Gastroesophageal sphincter (tissue), 4 donors: ENCODE measurements at regions not wholly inside any gene's neighbourhood (a gene's known extent, or its start where the extent isn't known, plus 50 kb on each side); places are given as distances from the start of the nearest gene placed in this dataset.

ENCODE experiments used
- ATAC-seq: fragments of 150-250 bp; one replicate; pipeline ENCODE4 v1.9.1; 2016; ENCODE audit warnings: mild to moderate bottlenecking, moderate library complexity
- H3K27ac ChIP-seq, 4 donors: fragments of 200-600 bp; sonication (generic) in 3 of 4; 1 replicate in 3 of 4; 2 replicates in 1 of 4; pipeline ENCODE4 v1.5.1; 2016 to 2019
- H3K27me3 ChIP-seq: fragments of 200-600 bp; sonication (generic); one replicate; pipeline ENCODE4 v1.5.1; 2019
- H3K36me3 ChIP-seq, 2 donors: fragments of 200-600 bp; sonication (generic); one replicate each; pipeline ENCODE4 v1.5.1; 2019; ENCODE audit warnings: control low read depth in 1 of 2
- H3K4me1 ChIP-seq, 3 donors: fragments of 200-600 bp; sonication (generic); 1 replicate in 2 of 3; 2 replicates in 1 of 3; pipeline ENCODE4 v1.5.1; 2016 to 2019; ENCODE audit warnings: control low read depth in 2 of 3
- H3K4me3 ChIP-seq, 2 donors: fragments of 200-600 bp; sonication (generic); one replicate each; pipeline ENCODE4 v1.5.1; 2019; ENCODE audit warnings: mild to moderate bottlenecking in 1 of 2, moderate library complexity in 1 of 2
- H3K9me3 ChIP-seq, 3 donors: fragments of 200-600 bp; sonication (generic); one replicate each; pipeline ENCODE4 v1.5.1; 2017 to 2019; ENCODE audit warnings: control low read depth in 2 of 3
- CTCF ChIP-seq, 4 experiments: fragments of 200-600 bp in 2 of 4; fragments of 450-650 bp in 2 of 4; sonication (generic) in 1 of 4; IDR thresholded peaks; one replicate each; pipeline ENCODE4 v1.5.1; 2017 to 2019; ENCODE audit warnings: antibody characterized with exemption in 4 of 4, mild to moderate bottlenecking in 2 of 4, moderate library complexity in 2 of 4
- EP300 ChIP-seq: sonication (generic); formaldehyde crosslinking; IDR thresholded peaks from one replicate; pipeline ENCODE4 v1.6.1; 2017; ENCODE audit warnings: antibody characterized with exemption, mild to moderate bottlenecking
- POLR2A ChIP-seq, 2 donors: fragments of 450-650 bp; IDR thresholded peaks; one replicate each; pipeline ENCODE4 v1.6.1; 2017; ENCODE audit warnings: antibody characterized with exemption in 2 of 2, mild to moderate bottlenecking in 2 of 2, moderate library complexity in 1 of 2
- POLR2AphosphoS5 ChIP-seq: sonication (generic); formaldehyde crosslinking; IDR thresholded peaks from one replicate; pipeline ENCODE4 v1.6.1; 2017; ENCODE audit warnings: antibody characterized with exemption
- WGBS, 2 donors: methylation state at CpG; one replicate each; pipeline ENCODE4 v1.1.5; 2018; ENCODE audit warnings: low coverage in 1 of 2; 5-methylcytosine and 5-hydroxymethylcytosine counted together

GRCh38 chr2:239535413-239536144 is 134.8 kb upstream of the HDAC4 start:
- Histone ChIP-seq H3K4me3 (no peak overlapping the region), H3K4me1 (peaks cover 0 to 18% (median 5%) of the 10 kb centered on the region in 3 donors), H3K27ac (no peak overlapping the region), H3K27me3 (no peaks in the 10 kb centered on the region), H3K9me3 (peaks cover 0 to 17% (median 0%) of the 10 kb centered on the region in 3 donors), H3K36me3 (no peaks in the 10 kb centered on the region)
- no peak for TF ChIP-seq POLR2AphosphoS5
- no peak for TF ChIP-seq EP300
- ATAC-seq = no peak
- WGBS, 2 donors = 80 to 100% methylated on average over 5 to 6 of the region's 8 CpGs

- Histone ChIP-seq H3K27ac (no peak overlapping the region), H3K27me3 (no peaks in the 10 kb centered on the region), H3K4me1 (peaks cover 0 to 18% (median 5%) of the 10 kb centered on the region in 3 donors), H3K36me3 (no peaks in the 10 kb centered on the region), H3K4me3 (no peak overlapping the region), H3K9me3 (peaks cover 0 to 24% (median 0%) of the 10 kb centered on the region in 3 donors)
- WGBS, 2 donors = 92 to 93% methylated on average over 3 to 5 of the region's 14 CpGs
- ATAC-seq = no peak
- TF ChIP-seq CTCF (IDR thresholded peaks at IDR 0.05) = no peak
- TF ChIP-seq POLR2A (IDR thresholded peaks at IDR 0.05) = no peak
- TF ChIP-seq EP300 = no peak
- no peak for TF ChIP-seq POLR2AphosphoS5
Observed at GRCh38 chr2:239534581-239535412, 134.0 kb upstream of the HDAC4 start.

GRCh38 chr2:239533569-239534316 is 132.9 kb upstream of the HDAC4 start:
- no peaks in the 10 kb centered on the region for H3K27me3 ChIP-seq
- H3K4me3 ChIP-seq = no peak overlapping the region
- H3K9me3 ChIP-seq = peaks cover 0 to 24% (median 0%) of the 10 kb centered on the region in 3 donors
- peak; percentile 69 for ATAC-seq
- H3K36me3 ChIP-seq = no peaks in the 10 kb centered on the region
- H3K27ac ChIP-seq = peak overlapping the region in 1 of 4 donors; percentile 21
- peaks cover 0 to 18% (median 5%) of the 10 kb centered on the region in 3 donors for H3K4me1 ChIP-seq
- WGBS, 2 donors = 20 to 33% methylated on average over 1 to 8 of the region's 10 CpGs
- TF ChIP-seq POLR2AphosphoS5 (no peak), POLR2A (IDR thresholded peaks at IDR 0.05) (no peak), EP300 (no peak), CTCF (IDR thresholded peaks at IDR 0.05) (no peak)

GRCh38 chr2:239532859-239533258 is 132.0 kb upstream of the HDAC4 start:
- Histone ChIP-seq H3K9me3 (peaks cover 0 to 24% (median 0%) of the 10 kb centered on the region in 3 donors), H3K36me3 (no peaks in the 10 kb centered on the region), H3K4me1 (peaks cover 0 to 18% (median 5%) of the 10 kb centered on the region in 3 donors), H3K27me3 (no peaks in the 10 kb centered on the region), H3K4me3 (no peak overlapping the region), H3K27ac (no peak overlapping the region)
- no peak for TF ChIP-seq POLR2AphosphoS5
- no peak for TF ChIP-seq EP300
- no peak for ATAC-seq
- 34 to 78% methylated on average over 3 to 6 of the region's 10 CpGs for WGBS, 2 donors

- Histone ChIP-seq H3K36me3 (no peaks in the 10 kb centered on the region), H3K27me3 (no peaks in the 10 kb centered on the region), H3K9me3 (peaks cover 0 to 24% (median 0%) of the 10 kb centered on the region in 3 donors), H3K4me3 (no peak overlapping the region), H3K4me1 (peaks cover 0 to 18% (median 5%) of the 10 kb centered on the region in 3 donors), H3K27ac (no peak overlapping the region)
- no peak for ATAC-seq
- 74% methylated on average over 7 of the region's 19 CpGs; no CpG with 5 or more reads in 1 of the 2 donors for WGBS, 2 donors
- TF ChIP-seq POLR2AphosphoS5 = no peak
- no peak for TF ChIP-seq CTCF (IDR thresholded peaks at IDR 0.05)
- no peak for TF ChIP-seq EP300
- no peak for TF ChIP-seq POLR2A (IDR thresholded peaks at IDR 0.05)
Observed at GRCh38 chr2:239532250-239532649, 131.4 kb upstream of the HDAC4 start.
